DMS114 treated with DMSO at 0.1 percent for 48 hours (cell line): ENCODE measurements at regions not wholly inside any gene's neighbourhood (a gene's known extent, or its start where the extent isn't known, plus 50 kb on each side); places are given as distances from the start of the nearest gene placed in this dataset.

Experiments used
- DNase-seq: peaks from one replicate; lab custom pipeline; 2025; ENCODE audit not compliant: unreplicated experiment; lab: John Stamatoyannopoulos, UW

DNA sequence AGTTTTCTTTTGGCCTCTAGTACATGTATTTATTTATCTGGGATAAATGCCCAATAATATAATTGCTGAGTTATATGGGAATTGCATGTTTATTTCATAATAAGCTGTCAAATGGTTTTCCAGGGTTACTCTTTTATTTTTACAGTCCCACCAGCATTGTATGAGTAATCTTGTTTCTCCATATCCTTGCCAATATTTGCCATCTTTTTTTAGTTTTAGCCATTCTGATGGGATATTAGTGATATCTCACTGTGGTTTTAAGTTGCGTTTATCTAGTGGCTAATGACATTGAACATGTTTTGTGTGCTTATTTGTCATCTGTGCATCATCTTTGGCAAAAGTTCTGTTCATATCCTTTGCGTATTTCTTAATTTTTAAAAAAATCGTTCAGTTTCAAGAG lies 372.8 kb upstream of the CCDC179 start:
- no peak for DNase-seq

DNA sequence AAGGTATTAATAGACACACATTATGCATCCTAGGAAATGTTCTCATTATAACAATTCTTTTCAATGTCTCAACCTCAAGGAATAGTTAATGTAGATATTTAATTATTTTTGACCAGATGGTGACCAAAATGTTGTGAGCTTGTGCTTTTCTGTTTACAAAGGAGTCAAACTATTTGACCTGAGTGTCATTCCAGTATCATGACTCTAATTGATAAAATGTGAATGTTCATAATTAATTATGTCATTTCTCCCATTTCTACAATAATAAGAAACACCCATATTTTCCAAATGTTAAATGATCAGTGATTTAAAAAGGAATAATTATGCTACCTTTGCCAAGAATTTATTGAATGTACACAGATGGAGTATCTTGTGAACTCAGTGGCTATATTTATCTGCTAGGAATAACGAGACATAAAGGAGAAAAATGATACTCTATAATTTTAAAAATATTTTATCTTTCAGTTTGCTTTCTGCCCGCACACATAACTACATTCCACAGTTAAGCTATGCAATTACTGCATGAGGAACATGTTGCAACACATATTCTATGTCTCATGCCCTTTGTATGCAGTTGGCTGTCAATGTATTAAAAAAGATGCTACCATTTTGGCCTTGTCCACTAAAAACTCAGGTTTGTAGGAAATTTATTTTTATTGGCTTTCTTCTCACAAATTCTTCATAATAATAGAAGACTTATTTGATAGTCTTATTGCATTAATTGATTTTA lies 376.7 kb upstream of the CCDC179 start:
- no peak for DNase-seq

DNA sequence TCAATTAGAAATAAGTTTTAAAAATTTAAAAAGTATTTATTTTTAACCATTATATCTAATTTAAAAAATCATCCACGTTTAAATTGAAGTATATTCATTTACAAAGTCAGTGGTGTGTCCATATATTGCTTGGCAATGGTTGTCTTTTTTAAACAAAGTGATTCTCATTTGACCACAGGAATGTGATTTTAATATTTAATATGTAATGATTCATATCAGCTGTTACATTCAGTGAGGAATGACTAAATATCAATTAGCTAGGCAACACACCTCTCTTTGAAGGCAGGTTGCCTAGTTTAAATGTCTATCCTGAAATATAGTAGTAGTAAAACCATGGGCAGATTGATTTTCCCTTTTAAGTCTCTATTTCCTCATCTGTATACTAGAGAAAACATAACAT lies 392.2 kb upstream of the CCDC179 start:
- DNase-seq: no peak

DNA sequence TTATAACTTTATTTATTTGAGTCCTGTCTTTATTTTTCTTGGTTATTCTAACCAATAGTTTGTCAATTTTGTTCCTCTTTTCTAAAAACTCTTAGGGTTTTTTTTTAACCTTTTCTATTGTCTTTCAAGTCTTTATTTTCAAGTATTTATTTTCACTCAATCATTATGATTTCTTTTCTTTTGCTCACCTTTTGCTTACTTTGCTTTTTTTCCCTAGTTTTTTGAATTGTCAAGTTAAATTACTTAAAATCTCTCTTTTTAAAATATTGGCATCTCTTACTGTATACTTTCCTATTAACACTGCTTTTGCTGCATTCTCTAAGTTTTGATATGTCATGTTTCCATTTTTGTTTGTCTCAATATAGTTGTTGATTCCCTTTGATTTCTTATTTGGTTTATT lies 396.8 kb upstream of the CCDC179 start:
- no peak for DNase-seq

DNA sequence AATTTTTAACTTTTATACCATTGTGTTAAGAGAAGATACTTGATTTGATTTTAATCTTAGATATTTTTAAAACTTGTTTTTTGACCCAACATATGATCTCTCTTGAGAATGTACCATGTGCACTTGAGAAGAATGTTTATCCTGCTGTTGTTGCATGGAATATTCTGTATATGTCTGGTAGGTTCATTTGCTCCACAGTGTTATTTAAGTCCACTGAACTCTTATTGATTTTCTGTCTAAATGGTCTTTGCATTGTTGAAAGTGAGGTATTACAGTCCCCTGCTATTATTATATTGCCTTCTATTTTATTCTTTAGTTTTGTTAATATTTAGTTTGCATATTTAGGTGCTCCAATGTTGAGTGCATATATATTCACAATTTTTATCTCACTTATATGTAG lies 397.3 kb upstream of the CCDC179 start:
- DNase-seq: no peak

DNA sequence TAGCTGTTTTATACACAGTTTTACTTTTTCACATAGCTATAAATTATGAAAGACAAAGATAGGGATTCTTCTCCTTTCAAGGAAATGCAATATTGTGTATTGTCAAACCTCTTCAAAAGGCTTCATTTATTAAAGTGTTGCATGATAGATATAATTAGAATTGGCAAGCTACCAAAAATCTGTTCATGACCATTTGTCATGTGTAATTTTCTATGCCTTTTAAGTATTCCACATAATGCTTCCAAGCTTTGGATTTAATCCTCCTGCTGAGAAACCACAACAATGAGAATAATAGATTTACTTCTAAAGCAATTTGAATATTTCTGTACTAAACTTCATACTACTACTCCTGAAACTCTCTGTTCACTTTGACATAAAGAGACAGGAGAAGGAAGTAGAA lies 403.2 kb upstream of the CCDC179 start:
- DNase-seq: no peak

DNA sequence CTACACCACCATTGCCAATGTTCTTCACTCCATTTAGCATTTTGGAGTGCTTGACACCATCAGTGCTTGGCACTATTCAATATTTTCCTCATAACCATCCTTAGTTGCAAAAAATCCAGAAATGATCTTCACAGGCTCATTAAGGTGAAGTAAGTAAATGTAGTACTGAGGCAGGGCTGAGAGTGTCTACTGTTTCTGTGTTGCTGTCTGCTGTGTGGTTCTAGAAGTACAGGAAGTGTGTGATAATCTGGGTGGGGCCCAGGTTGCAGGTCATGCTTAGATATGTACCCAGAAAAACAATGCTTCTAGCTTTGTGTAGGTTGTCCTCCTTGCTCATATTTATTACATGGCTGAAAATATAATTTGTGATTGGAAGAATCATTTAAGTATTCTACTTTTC lies 411.8 kb upstream of the CCDC179 start:
- DNase-seq: no peak

DNA sequence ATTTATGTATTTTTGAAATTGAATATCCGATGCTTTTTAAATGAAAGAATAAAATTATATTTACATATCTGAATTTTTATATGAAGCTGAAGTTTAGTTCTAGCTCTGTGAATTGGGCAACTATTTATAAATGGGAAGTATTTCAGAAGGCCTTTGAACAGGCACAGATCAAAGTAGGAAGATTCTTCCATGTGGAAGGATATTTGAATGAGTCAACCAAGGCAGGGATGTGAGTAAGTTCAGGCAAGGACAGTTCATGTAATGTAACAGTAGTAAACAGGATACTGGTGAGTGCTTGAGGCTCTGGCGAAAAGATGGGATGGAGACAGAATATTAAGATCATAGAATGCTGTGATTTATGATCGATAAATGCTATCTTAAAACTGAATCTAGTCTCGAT lies 417.8 kb upstream of the CCDC179 start:
- no peak for DNase-seq

DNA sequence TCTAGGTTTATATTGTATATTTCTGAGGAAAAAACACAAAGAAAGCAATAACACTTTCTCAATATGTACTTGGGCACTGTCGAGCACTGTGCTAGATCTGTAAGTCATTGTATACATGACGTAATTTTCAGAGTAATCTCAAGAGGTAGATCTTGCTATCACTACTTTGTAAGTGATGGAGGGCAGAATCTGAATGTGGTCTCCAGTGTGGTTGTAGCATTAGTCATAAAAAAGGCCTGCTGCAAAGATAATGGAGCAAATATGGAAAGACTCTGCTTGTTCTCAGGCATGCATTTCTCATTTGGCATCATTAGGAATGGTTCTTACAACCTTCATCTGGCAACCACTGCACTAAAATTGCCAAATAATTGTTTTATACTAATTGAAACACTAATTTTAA lies 419.8 kb upstream of the CCDC179 start:
- no peak for DNase-seq

DNA sequence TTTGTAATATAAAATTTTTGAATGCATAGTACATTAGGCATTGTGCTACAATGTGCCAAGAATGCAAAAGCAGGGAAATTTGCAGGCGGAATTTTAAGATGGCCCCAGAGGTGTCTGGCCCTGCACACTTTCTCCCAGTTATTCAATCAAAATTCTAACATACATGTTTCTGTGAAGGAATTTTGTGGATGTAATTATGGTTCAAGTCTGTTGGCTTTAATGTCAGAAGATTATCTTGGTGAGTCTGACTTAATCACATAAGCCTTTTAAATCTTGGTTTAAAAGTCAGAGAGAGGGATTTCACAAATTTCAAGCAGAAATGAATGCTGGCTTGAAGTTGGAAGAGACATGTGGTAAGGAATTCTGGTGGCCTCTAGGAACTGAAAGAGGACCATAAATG lies 423.4 kb upstream of the CCDC179 start:
- no peak for DNase-seq

DNA sequence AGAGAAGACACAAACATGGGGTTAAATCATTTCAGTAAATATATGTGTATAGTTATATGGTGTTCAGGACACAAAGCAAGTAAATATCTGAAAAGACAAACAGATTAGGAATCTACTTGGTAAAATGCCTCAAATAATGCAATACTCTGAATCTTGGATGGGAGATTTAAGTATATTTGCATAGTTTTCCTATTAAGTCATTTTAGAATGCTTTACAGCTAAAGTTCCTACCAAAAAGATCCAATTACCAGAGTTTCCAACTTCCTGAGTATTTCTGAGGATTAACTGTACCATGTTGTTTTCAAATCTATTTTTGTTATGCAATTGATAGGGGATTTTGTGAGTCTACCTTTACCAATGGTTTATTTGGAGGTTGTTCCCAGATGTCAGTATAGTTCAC lies 424.4 kb upstream of the CCDC179 start:
- no peak for DNase-seq

DNA sequence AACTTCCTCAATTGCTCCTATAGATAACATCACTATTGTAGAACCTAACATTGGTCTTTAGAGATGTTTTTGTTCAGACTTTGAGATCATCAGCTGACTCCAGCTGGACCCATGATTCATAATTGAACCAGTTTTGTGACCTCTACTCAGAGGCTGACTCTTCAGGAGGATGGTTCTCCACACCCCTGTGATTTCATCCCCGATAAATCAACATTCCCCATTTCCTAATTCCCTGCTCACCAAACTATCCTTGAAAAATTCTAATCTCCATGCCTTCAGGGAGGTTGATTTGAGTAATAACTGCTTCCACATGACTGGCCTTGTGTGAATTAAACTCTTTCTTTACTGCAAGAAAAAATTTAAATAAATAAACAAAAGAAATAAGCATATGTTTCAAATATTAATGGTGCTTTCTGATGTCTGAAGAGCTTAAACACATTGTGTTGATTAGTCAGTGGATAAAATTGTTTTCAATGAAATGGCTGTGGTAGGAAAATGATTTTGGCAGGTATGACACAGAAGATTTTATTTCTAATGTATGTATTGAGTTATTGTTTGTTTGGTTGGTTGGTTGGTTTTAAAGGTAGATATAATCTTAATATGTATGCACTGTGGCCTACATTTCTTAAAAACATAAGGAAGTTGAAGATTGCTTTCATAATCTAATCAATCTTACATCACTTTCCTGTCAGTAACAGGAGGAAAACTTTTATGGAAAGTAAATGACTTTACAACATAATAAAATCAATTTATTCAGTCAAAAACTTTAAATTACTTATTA lies 427.9 kb upstream of the CCDC179 start:
- no peak for DNase-seq

DNA sequence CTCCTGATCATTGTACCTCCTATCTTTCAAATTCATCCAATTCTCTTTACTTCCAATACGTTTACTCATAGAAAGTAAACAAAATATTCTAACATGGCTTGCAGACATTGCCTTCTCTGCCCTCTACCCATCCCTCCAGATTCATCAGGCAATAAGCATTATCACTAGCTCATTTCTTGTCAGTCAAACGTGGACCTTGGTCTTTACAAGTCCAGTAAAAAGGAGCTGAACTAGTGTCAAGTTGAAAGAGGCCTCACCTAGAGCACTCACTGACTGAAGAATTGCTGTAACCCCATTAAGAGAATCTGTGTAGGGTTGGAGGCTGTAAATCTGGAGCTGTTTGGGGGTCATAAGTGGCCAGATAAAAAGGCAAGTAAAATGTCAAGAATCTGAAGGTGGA lies 435.0 kb upstream of the CCDC179 start:
- no peak for DNase-seq

DNA sequence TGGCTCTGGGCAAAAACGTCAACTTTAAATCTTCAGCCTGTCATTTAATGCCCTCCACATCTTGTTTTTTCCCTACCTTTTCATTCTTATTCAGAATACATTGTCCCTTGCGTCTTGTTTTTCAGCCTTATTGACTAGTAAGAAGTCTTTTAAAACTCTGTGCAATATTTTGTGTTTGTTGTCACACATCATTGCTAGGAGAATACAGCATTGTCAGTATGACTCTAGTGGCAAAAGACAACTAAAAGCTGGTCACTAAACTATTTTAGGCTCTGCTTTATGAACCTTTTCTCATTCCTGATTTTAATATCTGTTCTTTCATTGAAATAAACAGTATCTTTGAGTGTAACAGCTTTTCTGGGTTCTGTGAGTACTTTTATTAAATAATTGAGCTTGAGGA lies 447.8 kb upstream of the CCDC179 start:
- no peak for DNase-seq

DNA sequence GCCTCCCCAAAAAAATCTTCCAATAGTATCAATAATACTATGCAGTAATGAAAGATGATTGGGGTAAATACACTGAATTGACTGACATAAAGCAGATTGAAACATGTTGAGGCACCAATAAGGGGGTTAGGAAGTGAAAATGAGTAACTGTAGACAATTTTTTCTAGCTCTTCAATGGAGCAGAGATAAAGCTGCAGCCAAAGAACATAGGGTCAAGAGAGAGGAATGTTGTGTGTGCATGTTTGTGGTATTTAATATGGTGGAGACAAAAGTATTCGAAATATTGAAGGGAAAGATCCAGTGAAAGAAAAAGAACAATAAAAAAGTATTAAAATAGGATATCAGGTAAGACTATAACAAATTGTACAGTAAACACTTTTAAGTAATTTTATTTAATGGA lies 450.0 kb upstream of the CCDC179 start:
- DNase-seq: no peak

DNA sequence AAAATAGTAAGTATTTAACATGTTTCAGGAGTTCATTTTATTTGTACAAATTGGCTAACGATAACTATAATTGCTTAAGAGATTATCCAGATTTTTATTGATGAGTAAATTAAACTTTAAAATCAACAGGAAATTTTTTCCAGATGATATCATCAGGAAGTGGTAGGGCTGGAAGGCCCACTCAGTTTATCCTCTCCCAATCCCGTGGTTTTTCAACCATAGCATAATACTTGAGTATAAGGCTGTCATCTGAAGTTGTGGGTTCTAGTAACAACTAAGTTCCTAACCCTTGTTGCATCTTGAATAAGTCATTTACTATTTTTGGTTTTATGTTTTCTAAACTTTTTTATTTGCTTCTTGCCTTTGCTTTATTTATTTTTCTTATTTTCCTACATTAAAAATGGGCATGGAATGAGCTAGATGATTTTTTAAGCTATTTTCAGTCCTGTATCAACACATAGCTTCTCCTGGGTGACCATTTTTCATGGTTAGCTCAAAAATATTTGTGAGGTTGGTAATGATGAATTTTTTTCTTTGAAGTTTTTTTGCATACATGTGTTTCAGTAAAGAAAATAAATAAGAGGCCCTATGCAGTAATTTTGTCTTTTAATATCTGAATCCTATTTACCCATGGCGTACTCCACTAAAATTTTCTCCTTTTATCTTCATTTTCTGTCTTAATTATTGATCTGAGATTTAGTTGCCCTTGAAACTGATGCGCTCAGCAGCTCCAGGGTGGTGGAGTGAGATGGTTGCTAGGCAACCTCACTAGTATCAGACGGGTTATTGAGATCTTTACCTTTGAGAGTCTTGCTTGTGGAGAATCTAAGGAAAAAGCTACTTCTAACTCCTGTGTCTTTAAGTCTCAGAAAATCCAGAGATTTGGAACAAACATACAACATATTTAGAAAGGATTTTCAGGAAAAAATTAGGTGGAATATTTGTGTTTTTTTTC lies 452.0 kb upstream of the CCDC179 start:
- no peak for DNase-seq

DNA sequence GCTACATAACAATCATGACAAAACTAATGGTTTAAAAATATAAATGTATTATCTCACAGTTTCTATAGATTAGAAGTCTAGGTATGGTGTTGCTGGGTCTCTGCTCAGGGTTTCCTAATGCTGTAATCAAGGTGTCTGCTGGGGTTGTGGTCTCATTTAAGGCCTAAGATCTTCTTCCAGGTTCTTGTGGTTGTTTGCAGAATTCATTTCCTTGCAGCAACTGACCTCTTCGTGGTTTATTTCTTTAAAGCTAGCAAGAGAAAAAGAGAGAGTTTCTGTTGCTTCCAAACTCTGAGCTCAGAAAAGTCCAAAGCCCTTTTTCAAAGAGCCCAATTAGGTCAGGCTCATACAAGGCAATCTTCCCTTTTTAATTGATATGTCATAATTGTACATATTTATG lies 452.7 kb upstream of the CCDC179 start:
- DNase-seq: no peak

DNA sequence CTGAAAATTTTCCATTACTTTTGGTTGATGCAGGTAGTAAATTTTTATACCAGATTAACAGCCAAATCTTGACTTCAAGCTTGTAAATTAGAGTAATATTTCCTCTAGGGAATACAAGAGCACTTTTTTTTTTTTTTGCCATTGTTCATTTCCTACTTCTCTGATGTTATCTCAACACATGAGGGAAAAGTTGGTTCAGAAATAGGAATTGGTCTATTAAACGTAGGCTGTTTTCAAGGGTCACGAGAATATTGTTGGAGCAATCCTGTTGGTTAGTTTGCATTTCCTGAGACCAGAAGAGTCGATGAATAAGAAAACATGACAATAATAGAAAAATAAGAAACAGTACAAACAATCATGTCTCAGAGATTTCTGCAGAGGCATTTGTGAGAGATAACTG lies 453.9 kb upstream of the CCDC179 start:
- DNase-seq: no peak

DNA sequence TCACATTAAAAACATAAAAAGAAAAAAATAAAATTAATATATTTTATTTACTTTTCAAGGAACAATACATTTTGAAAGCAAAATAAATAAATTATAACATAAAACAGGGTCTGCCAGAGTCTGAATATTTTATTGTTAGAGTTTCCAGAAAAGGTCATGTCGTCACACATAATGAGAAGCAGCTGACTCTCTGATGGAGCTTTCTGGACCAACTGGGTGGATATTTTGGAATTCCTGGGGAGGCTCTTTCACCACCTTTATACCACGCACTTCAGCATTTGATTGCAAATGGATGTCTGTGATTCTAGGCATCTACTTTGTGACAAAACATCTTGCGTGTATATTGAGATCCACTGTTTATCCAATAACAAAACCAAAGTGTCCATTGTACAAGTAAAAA lies 455.0 kb upstream of the CCDC179 start:
- DNase-seq: no peak

DNA sequence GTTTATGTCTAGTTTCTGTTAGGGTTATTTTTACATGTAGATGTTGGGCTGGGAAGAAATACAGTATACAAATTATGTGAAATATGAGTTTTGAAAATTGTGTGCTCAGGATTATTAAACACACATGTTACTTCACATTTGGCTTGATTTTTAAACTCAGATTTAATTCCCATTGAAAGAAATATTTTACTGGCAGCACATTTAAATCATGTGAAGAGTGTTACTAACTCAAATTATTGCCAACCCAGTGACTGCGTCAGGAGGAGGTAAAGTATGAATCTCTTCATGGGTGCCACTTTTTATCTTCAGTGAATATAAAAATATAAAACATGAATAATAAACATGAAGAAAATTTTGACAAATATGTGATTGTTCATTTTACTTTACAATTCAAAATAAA lies 457.5 kb upstream of the CCDC179 start:
- DNase-seq: no peak

DNA sequence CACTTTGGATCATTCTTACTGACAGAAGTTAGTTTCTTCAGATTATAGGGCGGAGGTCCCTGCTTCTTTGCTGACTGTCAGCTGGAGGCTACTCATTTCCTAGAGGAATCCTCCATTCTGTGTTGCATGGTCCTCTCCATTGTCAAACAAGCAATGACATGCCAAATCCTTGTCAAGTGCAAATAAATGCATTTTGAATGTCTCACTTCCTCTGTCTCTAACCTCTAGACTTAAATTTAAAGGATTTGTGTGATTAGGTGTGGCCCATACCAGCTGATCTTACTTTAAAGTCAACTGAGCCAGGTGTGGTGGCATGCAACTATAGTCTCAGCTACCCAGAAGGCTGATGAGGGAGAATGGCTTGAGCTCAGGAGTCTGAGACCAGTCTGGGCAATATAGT lies 458.4 kb upstream of the CCDC179 start:
- DNase-seq: no peak

DNA sequence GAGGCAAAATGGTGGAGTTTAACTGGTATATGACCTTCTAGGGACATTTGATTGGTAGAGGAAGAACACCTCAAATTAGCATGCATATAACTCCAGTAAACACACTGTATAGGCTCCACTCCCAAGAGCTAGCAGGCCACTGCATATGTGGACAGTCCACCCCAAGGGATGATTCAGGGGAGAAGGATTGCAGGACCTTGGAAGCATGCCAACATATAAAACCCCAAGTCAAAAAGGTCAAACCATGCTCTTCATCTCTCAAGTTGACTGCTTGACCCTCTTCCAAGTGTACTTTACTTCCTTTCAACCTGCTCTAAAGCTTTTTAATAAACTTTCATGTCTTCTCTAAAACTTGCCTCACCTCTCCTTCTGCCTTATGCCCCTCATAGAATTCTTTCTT lies 459.9 kb upstream of the CCDC179 start:
- no peak for DNase-seq
